IPS-20b (cell line): ENCODE measurements at regions not wholly inside any gene's neighbourhood (a gene's known extent, or its start where the extent isn't known, plus 50 kb on each side); places are given as distances from the start of the nearest gene placed in this dataset.
"Not testable (repeated sequence)": the region's sequence is repeated elsewhere in the genome, so short reads cannot be mapped to it uniquely, and the experiment has no call there.

ENCODE experiments used
- H3K27ac ChIP-seq: one replicate; pipeline ENCODE4 v1.5.1; 2013; ENCODE audit warnings: low read length
- H3K27me3 ChIP-seq: 2 replicates; pipeline ENCODE4 v1.6.1; 2013; ENCODE audit warnings: mild to moderate bottlenecking, low read length, inconsistent platforms; ENCODE audit not compliant: insufficient read depth
- H3K36me3 ChIP-seq: 2 replicates; pipeline ENCODE4 v1.6.1; 2013; ENCODE audit warnings: low read depth, mild to moderate bottlenecking, inconsistent platforms, low read length, moderate library complexity; ENCODE audit not compliant: insufficient read depth
- H3K4me1 ChIP-seq: 2 replicates; pipeline ENCODE4 v1.6.1; 2013; ENCODE audit warnings: mild to moderate bottlenecking, control low read depth, inconsistent platforms, low read length, moderate library complexity; ENCODE audit not compliant: insufficient read depth
- H3K4me3 ChIP-seq: 2 replicates; pipeline ENCODE4 v1.5.1; 2013; ENCODE audit warnings: mild to moderate bottlenecking, low read length, inconsistent platforms
- H3K9ac ChIP-seq: 2 replicates; pipeline ENCODE4 v1.6.1; 2013; ENCODE audit warnings: low read depth, mild to moderate bottlenecking, inconsistent platforms, low read length, moderate library complexity
- H3K9me3 ChIP-seq: 2 replicates; pipeline ENCODE4 v1.6.1; 2013; ENCODE audit warnings: mild to moderate bottlenecking, low read depth, low read length, inconsistent platforms; ENCODE audit not compliant: insufficient read depth

DNA sequence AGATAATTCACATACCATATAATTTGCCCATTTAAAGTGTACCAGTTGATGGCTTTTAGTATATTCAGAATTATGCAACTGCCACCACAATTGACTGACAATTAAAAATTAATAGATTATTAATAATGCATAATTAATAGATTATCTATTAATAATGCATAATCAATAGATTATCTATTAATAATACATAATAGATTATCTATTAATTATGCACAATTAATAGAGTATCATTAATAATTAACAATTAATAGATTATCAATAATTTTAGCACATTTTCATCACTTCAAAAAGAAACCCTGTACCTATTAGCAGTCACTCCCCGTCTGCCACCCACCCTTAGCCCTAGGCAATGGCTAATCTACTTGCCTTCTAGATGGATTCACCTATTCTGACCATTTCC, 108.6 kb upstream of the NR3C2 start:
- H3K27me3 ChIP-seq = no peaks in the 10 kb centered on the region
- H3K36me3 ChIP-seq = no peaks in the 10 kb centered on the region
- no peak overlapping the region for H3K9ac ChIP-seq
- no peaks in the 10 kb centered on the region for H3K4me1 ChIP-seq
- no peak overlapping the region for H3K27ac ChIP-seq
- no peak overlapping the region for H3K4me3 ChIP-seq
- H3K9me3 ChIP-seq = no peaks in the 10 kb centered on the region

DNA sequence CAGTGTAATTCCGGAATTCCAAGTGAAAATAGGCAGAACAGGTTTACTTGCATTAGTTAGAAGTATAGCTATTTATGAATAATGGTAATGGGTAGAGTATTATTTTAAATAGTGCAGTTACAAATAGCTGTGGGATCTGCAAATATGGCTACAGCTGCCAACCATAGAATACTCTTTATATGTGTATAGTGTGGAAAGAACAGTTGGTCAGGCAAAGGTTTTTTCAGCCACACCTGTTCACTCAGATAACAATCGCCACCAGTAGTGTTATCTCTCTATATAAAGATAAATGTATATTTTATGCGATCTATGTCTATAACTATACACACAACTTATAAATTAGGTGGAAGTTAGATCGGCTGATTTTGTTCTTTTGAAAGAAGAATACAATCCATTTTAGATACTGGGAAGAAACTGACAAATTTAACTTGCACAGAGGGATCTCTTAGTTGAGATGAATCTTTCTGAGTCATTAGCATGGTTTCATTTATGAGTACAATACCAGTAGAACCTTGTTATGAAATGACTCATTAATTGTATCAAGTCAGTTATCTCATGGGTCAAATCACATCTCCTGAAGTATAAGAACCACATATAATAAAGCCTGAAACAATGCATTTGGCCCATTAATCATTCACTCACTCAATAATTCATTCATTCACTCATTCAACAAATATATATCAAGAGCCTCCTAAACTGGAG, 100.9 kb upstream of the NR3C2 start:
- Histone ChIP-seq H3K36me3 (no peaks in the 10 kb centered on the region), H3K9ac (no peak overlapping the region), H3K27me3 (no peaks in the 10 kb centered on the region), H3K9me3 (no peaks in the 10 kb centered on the region), H3K4me1 (no peaks in the 10 kb centered on the region), H3K27ac (no peak overlapping the region), H3K4me3 (no peak overlapping the region)

DNA sequence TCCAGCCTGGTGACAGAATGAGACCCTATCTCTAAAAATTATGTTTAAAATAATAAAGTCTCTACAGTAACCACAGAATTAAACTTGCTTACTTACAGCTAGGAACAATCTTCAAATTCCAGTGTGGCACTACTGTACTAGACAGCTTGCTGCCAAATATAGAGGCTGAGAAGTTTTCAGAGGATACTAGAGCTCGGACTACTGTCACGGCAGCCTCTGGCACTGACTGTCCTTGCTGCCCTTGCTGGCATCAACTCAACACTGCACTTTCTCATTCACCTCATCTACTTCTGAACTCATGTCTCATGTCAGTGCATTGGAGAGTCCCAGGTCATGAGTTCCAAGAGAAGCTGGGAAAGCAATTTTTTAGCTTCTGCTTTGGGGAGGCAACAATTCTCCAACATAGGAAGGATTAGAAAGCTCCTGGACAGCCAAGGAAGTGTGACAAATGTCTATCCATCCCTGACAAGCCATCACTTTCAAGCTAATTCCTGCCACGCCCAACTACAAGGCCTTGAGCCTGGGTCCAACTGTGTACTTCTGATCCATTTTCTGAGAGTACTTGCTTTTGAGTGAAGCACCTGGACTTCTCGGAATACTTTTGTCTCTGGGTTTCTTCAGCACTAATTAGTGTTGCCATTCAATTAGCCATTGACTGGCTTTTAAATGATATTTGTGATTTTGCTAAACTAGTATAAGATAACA, 98.6 kb upstream of the NR3C2 start:
- no peaks in the 10 kb centered on the region for H3K27me3 ChIP-seq
- H3K4me3 ChIP-seq = no peak overlapping the region
- no peaks in the 10 kb centered on the region for H3K36me3 ChIP-seq
- no peaks in the 10 kb centered on the region for H3K4me1 ChIP-seq
- H3K27ac ChIP-seq = no peak overlapping the region
- no peak overlapping the region for H3K9ac ChIP-seq
- H3K9me3 ChIP-seq = no peaks in the 10 kb centered on the region

DNA sequence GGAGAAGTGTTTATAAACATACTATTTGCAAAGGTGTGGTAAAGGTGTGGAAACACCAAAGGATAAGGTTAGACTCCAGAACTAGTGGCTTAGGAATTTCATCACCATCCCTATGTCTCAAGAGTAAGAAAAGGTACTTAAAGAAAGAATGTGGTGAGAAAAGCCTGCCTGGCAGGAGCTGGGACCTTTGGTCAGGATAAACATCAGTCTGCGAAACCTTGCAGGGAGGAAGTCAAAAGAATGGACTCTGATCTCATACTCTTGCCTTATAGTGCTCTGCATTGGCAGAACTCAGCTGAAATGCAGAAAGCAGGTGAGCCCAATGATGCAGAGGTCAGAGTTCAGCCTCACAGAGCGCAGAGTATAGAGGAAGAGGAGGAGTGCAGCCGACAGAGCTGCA, 97.2 kb upstream of the NR3C2 start:
- H3K9ac ChIP-seq = no peak overlapping the region
- H3K27me3 ChIP-seq = no peaks in the 10 kb centered on the region
- no peaks in the 10 kb centered on the region for H3K4me1 ChIP-seq
- no peak overlapping the region for H3K4me3 ChIP-seq
- peaks cover 7% of the 10 kb centered on the region; the same call in 1 of the 2 replicates for H3K9me3 ChIP-seq
- no peak overlapping the region for H3K27ac ChIP-seq
- H3K36me3 ChIP-seq = no peaks in the 10 kb centered on the region

DNA sequence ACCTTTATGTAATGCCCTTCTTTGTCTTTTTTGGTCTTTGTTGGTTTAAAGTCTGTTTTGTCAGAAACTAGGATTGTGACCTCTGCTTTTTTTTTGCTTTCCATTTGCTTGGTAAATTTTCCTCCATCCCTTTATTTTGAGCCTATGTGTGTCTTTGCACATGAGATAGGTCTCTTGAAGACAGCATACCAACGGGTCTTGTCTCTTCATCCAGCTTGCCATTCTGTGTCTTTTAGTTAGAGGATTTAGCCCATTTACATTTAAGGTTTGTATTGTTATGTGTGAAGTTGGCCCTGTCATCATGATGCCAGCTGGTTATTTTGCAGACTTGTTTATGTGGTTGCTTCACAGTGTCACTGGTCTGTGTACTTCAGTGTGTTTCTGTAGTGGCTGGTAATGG, 91.6 kb upstream of the NR3C2 start:
- H3K27ac ChIP-seq, H3K9ac ChIP-seq, H3K36me3 ChIP-seq, H3K27me3 ChIP-seq, H3K4me3 ChIP-seq, H3K4me1 ChIP-seq: not testable (repeated sequence)
- peaks cover 13% of the 10 kb centered on the region for H3K9me3 ChIP-seq

DNA sequence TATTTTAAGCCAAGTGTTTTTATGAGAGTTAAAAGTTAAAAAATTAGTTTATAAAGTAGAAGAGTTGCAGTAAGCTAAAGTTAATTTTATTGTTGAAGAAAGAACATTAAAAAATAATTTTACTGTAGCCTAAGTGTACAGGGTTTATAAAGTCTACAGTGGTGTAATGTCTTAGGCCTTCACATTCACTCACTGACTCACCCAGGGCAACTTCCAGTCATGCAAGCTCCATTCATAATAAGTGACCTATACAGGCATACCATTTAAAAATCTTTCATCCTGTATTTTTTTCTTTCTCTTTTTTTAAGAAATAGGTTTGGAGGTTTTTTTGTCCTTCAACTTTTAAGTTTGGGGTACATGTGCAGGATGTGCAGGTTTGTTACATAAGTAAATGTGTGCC, 87.9 kb upstream of the NR3C2 start:
- Histone ChIP-seq H3K9me3 (peaks cover 13% of the 10 kb centered on the region), H3K27me3 (no peaks in the 10 kb centered on the region), H3K36me3 (no peaks in the 10 kb centered on the region), H3K9ac (no peak overlapping the region), H3K4me3 (no peak overlapping the region), H3K27ac (no peak overlapping the region), H3K4me1 (no peaks in the 10 kb centered on the region)

DNA sequence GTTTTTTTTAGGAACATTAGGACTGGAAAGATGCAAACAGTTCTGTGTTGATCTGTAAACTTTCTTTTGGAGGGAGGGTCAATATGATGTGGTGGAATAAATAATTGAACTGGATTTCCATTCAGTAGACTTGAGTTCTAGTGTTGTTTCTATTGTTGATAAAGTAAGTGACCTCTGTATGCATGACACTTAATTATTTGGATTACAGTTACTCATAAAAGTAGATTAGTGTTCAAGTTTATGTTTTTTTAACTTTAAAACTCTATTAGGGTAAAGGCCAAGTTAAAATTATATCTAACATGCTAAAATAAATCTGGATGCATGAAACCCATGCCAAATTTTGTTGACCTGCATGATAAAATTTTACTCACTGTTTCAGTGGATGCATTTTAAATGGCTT, 85.4 kb upstream of the NR3C2 start:
- no peak overlapping the region for H3K27ac ChIP-seq

DNA sequence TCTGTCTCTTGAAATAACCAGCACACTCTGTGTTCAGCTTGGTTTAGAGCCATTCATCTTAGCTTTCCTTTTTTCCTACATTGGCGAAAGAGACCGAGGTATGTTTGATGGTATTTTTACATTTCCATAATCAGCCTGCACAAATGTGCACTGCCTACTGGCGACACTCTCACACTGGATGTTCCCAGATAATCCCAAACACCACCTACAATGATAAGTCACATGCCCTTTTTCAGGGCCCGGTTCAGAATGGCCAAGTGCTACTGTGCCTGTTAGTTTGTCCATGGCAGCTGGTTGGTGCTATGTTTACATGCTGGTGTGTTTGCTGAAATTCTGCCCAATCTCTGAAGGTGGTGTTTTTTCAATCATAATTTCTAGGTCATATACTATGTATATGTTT, 80.8 kb upstream of the NR3C2 start:
- H3K9ac ChIP-seq = no peak overlapping the region
- H3K27ac ChIP-seq = no peak overlapping the region
- H3K4me3 ChIP-seq = no peak overlapping the region
- no peaks in the 10 kb centered on the region for H3K4me1 ChIP-seq
- H3K36me3 ChIP-seq = no peaks in the 10 kb centered on the region
- no peaks in the 10 kb centered on the region for H3K9me3 ChIP-seq
- H3K27me3 ChIP-seq = no peaks in the 10 kb centered on the region

More for the DNA sequence above, 85.4 kb upstream of the NR3C2 start:
- Histone ChIP-seq H3K4me1 (no peaks in the 10 kb centered on the region), H3K36me3 (no peaks in the 10 kb centered on the region), H3K9ac (no peak overlapping the region), H3K4me3 (no peak overlapping the region), H3K27me3 (no peaks in the 10 kb centered on the region), H3K9me3 (no peaks in the 10 kb centered on the region; the same call in 1 of the 2 replicates)

DNA sequence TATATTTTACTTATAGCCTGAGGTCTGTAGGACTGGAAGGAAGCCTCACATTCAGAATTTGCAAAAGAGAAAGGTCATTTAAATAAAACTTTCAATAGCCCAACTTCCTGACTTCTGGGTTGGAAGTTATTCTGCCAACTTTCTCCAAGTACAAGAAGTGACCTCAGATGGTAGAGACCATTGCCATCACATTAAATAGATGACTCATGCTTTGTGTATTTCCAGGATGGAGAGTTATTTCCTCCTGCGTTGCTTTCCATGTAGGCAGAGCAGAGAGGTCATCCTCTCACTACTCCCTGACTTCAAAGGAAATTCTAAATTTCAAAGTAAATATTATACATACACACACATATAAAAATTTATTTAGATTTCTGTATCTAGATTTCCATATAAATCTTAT, 73.0 kb upstream of the NR3C2 start:
- Histone ChIP-seq H3K36me3 (no peaks in the 10 kb centered on the region), H3K9ac (no peak overlapping the region), H3K9me3 (no peaks in the 10 kb centered on the region), H3K4me3 (no peak overlapping the region), H3K27me3 (no peaks in the 10 kb centered on the region), H3K4me1 (no peaks in the 10 kb centered on the region), H3K27ac (no peak overlapping the region)

DNA sequence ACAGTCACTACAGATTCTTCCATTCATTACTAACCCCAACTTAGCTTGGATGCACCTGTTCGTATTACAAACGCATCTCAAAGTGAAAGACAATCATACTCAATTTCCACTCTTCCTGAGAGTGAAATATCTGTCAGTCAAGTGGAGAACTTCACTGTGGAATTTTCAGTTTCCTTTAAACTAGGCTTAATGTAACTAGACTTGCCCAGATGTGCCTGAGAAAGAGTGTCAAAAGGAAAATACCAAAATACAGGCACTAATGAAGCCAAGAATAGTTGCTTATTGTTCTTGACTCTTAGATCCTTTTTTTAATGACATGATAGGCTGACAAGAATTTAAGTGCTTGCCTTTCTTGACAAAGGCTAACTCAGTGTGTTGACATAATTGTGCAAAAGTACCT, 72.4 kb upstream of the NR3C2 start:
- Histone ChIP-seq H3K4me1 (no peaks in the 10 kb centered on the region), H3K36me3 (no peaks in the 10 kb centered on the region), H3K27ac (no peak overlapping the region), H3K9me3 (no peaks in the 10 kb centered on the region), H3K9ac (no peak overlapping the region), H3K27me3 (no peaks in the 10 kb centered on the region), H3K4me3 (no peak overlapping the region)

DNA sequence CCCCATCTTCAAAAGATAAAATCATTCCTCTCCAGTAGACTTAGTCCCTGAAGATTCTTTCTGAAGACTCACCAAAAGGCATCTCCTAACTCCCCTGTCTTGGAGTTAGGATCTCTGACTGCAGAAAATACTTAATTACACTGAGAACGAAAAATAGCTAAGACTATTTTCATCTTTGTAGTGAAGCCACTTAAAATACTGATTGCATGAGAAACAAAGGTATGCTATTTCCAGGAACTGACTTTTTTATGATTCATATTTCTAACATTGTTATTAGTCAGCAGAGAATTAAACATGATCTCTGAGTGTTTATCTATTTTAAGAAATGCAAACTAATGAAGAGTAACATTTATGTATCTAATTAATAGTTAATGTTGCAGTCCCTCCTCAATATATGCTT, 71.8 kb upstream of the NR3C2 start:
- Histone ChIP-seq H3K27ac (no peak overlapping the region), H3K36me3 (no peaks in the 10 kb centered on the region), H3K9ac (no peak overlapping the region), H3K9me3 (no peaks in the 10 kb centered on the region), H3K27me3 (no peaks in the 10 kb centered on the region), H3K4me3 (no peak overlapping the region), H3K4me1 (no peaks in the 10 kb centered on the region)

DNA sequence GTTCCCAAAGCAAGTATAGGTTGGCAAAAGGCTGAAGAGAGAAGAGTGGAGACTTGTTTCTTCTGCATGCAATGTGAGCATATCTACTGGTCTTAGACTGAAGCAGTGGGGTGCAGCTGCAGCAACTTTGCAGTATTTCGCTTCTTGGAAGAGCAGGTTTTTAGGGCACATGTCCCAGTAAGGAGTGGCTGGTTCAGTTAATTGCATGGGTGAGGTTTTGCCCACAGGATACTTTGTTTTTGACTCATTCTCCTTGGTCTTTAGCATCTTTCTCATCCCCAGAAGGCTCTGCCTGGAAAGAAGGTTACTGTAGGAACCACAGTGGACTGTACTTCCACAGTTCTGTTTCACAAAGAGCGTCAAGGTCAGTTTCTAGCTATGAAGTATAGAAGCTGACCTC, 68.0 kb upstream of the NR3C2 start:
- no peak overlapping the region for H3K27ac ChIP-seq
- no peaks in the 10 kb centered on the region; the same call in 1 of the 2 replicates for H3K9me3 ChIP-seq
- H3K4me3 ChIP-seq = no peak overlapping the region
- H3K4me1 ChIP-seq = no peaks in the 10 kb centered on the region
- H3K9ac ChIP-seq = no peak overlapping the region
- no peaks in the 10 kb centered on the region for H3K36me3 ChIP-seq
- no peaks in the 10 kb centered on the region for H3K27me3 ChIP-seq
